Mesodermal cell (in vitro differentiated cells): ENCODE measurements at regions not wholly inside any gene's neighbourhood (a gene's known extent, or its start where the extent isn't known, plus 50 kb on each side); places are given as distances from the start of the nearest gene placed in this dataset.
"Not testable (repeated sequence)": the region's sequence is repeated elsewhere in the genome, so short reads cannot be mapped to it uniquely, and the experiment has no call there.

ENCODE experiments used
- H3K27ac ChIP-seq: 2 replicates; pipeline ENCODE4 v1.7.0; 2013; ENCODE audit warnings: mild to moderate bottlenecking, low read depth, low read length, moderate library complexity; ENCODE audit not compliant: severe bottlenecking
- H3K36me3 ChIP-seq: 2 replicates; pipeline ENCODE4 v1.7.1; 2013; ENCODE audit warnings: mild to moderate bottlenecking, low read length, moderate library complexity; ENCODE audit not compliant: control insufficient read depth, insufficient read depth
- H3K4me1 ChIP-seq: one replicate; pipeline ENCODE4 v1.7.1; 2013; ENCODE audit warnings: mild to moderate bottlenecking, low read length; ENCODE audit not compliant: insufficient read depth, control insufficient read depth, poor library complexity, severe bottlenecking
- H3K4me3 ChIP-seq: 2 replicates; pipeline ENCODE4 v1.7.0; 2013; ENCODE audit warnings: low read length, control low read depth, mild to moderate bottlenecking; ENCODE audit not compliant: insufficient read depth, poor library complexity, severe bottlenecking; ENCODE audit errors: extremely low read depth
- H3K9me3 ChIP-seq: 2 replicates; pipeline ENCODE4 v1.7.1; 2013; ENCODE audit warnings: mild to moderate bottlenecking, low read length, moderate library complexity; ENCODE audit not compliant: control insufficient read depth
- WGBS, 2 experiments: methylation state at CpG; one replicate each; pipeline ENCODE4 v1.1.5; 2013; ENCODE audit warnings: missing lambda C conversion rate in 2 of 2; ENCODE audit not compliant: insufficient coverage in 2 of 2; 5-methylcytosine and 5-hydroxymethylcytosine counted together

DNA sequence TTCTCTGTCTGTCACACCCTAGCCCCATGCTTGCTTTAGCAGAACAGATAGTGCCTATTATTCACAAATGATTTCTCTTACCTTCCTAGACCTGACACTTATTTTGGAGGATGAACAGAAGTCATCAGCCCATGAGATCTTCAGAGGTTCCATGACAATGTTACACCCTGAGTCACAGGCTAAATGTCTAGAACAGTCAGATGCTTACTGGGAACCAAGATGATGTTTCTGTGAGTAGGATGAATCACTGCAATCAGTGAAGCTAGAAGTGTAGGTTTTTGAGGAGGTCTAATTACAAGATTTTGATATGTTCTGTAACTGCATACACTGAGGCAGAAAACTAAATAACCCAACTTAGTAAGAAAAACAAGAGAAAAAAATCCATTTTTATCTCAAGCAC, 123.0 kb upstream of the THUMPD2 start:
- no peaks in the 10 kb centered on the region for H3K4me1 ChIP-seq
- no peaks in the 10 kb centered on the region for H3K9me3 ChIP-seq
- H3K27ac ChIP-seq = no peak overlapping the region
- H3K4me3 ChIP-seq = no peak overlapping the region
- no peaks in the 10 kb centered on the region for H3K36me3 ChIP-seq

DNA sequence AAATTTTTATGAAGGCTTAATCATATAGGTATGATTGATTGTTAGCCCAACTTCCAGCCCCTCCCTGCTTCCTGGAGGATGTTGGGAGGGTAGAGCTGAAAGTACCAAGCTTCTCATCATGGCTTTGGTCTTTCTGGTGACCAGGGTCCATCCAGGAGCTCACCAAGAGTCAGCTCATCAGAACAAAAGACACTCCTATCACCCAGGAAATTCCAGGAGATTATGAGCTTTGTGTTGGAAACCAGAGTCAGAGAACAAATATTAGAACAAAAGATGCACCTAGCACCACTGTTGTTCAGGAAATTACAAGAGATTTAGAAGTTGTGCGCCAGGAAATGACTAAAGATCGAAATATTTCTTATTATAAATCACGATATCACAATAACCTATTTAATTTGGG, 119.9 kb upstream of the THUMPD2 start:
- no CpG with 5 or more reads among the region's 3 CpGs for WGBS, 2 experiments
- Histone ChIP-seq H3K9me3 (no peaks in the 10 kb centered on the region), H3K36me3 (no peaks in the 10 kb centered on the region), H3K4me1 (no peaks in the 10 kb centered on the region), H3K4me3 (no peak overlapping the region), H3K27ac (no peak overlapping the region)

DNA sequence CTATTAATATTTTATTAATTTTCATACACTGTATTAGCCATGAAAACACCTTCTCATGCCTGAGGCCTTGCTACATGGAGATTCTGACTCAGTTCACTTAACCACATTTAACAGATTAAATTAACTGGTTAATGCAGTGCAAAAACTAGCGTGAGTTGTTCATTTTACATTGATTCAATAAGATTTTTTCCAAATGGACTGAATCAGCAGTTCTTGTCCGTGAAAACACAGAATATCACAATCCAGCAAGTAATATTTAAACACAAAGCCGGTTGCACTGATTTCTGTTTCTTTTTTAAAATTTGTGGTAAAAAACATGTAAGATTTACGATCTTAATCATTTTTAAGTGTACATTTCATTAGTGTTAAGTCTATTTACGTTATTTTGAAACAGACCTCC, 118.2 kb upstream of the THUMPD2 start:
- no peak overlapping the region for H3K4me3 ChIP-seq
- no peaks in the 10 kb centered on the region for H3K4me1 ChIP-seq
- H3K36me3 ChIP-seq = no peaks in the 10 kb centered on the region
- no peaks in the 10 kb centered on the region for H3K9me3 ChIP-seq
- H3K27ac ChIP-seq = no peak overlapping the region
- WGBS, 2 experiments = 100% methylated on average over 1 of the region's 5 CpGs; no CpG with 5 or more reads in 1 of the 2 experiments

- Histone ChIP-seq H3K9me3 (no peaks in the 10 kb centered on the region), H3K36me3 (no peaks in the 10 kb centered on the region), H3K27ac (no peak overlapping the region), H3K4me1 (no peaks in the 10 kb centered on the region), H3K4me3 (no peak overlapping the region)
- 97 to 100% methylated on average over 3 to 4 of the region's 8 CpGs for WGBS, 2 experiments
Measured at GRCh38 chr2:39894082-39894481, 115.0 kb upstream of the THUMPD2 start.

- H3K9me3 ChIP-seq = no peaks in the 10 kb centered on the region
- WGBS, 2 experiments = no CpG with 5 or more reads among the region's 4 CpGs
- H3K36me3 ChIP-seq = no peaks in the 10 kb centered on the region
- H3K4me1 ChIP-seq = no peaks in the 10 kb centered on the region
- no peak overlapping the region for H3K4me3 ChIP-seq
- no peak overlapping the region for H3K27ac ChIP-seq
Measured at GRCh38 chr2:39893616-39894015, 114.6 kb upstream of the THUMPD2 start.

DNA sequence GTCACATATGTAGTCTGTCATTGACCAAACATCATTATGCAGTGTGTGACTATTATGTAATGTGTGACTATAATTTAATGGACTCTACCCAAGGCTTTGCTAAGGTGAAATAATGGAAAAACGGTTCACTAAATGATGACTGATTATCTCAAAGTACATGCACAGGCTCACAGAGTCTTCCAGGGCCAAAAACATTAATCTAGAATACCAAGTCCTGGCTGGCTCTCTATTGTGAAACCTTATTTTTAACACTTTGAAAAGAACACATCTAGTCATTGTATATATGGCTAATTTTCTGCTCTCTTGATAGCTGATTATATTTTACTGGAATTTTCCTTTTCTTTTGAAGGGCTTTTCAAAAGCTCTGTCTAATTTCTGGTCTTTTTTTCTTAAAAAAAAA, 102.9 kb upstream of the THUMPD2 start:
- no peak overlapping the region for H3K4me3 ChIP-seq
- WGBS, 2 experiments = 80% methylated on average over 1 of the region's 1 CpG
- H3K9me3 ChIP-seq = no peaks in the 10 kb centered on the region
- no peaks in the 10 kb centered on the region for H3K36me3 ChIP-seq
- H3K27ac ChIP-seq = no peak overlapping the region
- peaks cover 3% of the 10 kb centered on the region for H3K4me1 ChIP-seq

GRCh38 chr2:39881494-39881893, 102.4 kb upstream of the THUMPD2 start:
- H3K36me3 ChIP-seq = no peaks in the 10 kb centered on the region
- H3K4me1 ChIP-seq = peaks cover 3% of the 10 kb centered on the region
- no peak overlapping the region for H3K27ac ChIP-seq
- H3K9me3 ChIP-seq = no peaks in the 10 kb centered on the region
- H3K4me3 ChIP-seq = no peak overlapping the region

DNA sequence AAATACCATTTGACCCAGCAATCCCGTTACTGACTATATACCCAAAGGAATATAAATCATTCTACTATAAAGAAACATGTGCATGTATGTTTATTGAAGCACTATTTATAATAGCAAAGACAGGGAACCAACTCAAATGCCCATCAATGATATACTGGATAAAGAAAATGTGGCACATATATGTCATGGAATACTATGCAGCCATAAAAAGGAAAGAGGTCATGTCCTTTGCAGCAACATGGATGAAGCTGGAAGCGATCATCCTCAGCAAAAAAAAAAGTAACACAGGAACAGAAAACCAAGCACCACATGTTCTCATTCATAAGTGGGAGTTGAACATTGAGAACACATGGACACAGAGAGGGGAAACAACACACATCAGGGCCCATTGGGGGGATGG, 99.9 kb upstream of the THUMPD2 start:
- H3K4me1 ChIP-seq, H3K27ac ChIP-seq, H3K9me3 ChIP-seq, H3K4me3 ChIP-seq, H3K36me3 ChIP-seq: not testable (repeated sequence)
- WGBS, 2 experiments = no CpG with 5 or more reads among the region's 2 CpGs

GRCh38 chr2:39875914-39876267, 96.8 kb upstream of the THUMPD2 start:
- Histone ChIP-seq H3K9me3 (no peaks in the 10 kb centered on the region), H3K4me3 (no peak overlapping the region), H3K36me3 (no peaks in the 10 kb centered on the region), H3K4me1 (peaks cover 3% of the 10 kb centered on the region), H3K27ac (no peak overlapping the region)
- whole genome bisulfite sequencing, 2 experiments = 90 to 92% methylated on average over 1 of the region's 1 CpG

DNA sequence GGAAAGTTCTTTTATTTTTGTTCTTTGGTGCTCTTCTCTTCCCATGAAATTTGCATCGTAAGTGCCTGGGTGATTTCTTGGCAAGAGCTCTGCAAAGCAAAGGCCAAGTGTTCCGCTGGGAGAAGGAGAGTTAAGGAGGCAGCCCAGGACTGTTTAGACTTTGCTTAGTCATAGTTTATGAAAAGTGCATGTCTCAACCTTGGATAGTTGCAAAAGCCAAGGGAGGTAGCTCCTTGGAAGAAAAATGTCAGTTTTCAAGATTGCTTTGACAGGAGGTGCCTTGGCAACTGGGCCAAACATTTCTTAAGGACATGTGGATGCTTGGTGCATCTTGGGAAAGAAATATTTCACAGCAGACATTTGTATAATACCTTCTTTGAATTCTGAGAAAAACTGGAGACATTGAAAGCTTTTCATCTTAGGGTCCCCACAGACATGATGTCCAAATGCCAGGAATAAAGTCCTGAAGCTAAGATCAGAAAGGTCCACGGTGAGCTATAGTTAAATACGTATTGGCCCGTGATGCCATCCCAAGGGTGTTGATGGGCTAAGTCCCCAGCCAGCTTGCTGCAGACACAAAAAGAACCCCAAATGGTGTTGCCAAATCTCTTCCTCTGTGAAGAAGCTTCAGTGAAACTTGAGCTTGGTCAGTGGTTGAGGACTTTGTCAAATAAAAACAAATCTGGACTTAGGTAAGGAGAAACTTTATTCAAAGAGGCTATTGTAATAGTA, 96.3 kb upstream of the THUMPD2 start:
- no peaks in the 10 kb centered on the region for H3K36me3 ChIP-seq
- WGBS, 2 experiments = 93 to 100% methylated on average over 4 of the region's 5 CpGs

GRCh38 chr2:39874236-39874635, 95.2 kb upstream of the THUMPD2 start:
- 83 to 95% methylated on average over 1 to 2 of the region's 4 CpGs for WGBS, 2 experiments
- Histone ChIP-seq H3K4me3 (no peak overlapping the region), H3K27ac (no peak overlapping the region), H3K9me3 (no peaks in the 10 kb centered on the region), H3K36me3 (no peaks in the 10 kb centered on the region), H3K4me1 (peaks cover 6% of the 10 kb centered on the region)

More for the DNA sequence above, 96.3 kb upstream of the THUMPD2 start:
- H3K27ac ChIP-seq = no peak overlapping the region
- no peak overlapping the region for H3K4me3 ChIP-seq
- H3K9me3 ChIP-seq = no peaks in the 10 kb centered on the region
- peaks cover 6% of the 10 kb centered on the region for H3K4me1 ChIP-seq
